GM12878 (cell line): ENCODE measurements at regions not wholly inside any gene's neighbourhood (a gene's known extent, or its start where the extent isn't known, plus 50 kb on each side); places are given as distances from the start of the nearest gene placed in this dataset.

Experiments
- CTCF ChIP-seq, 3 experiments: IDR thresholded peaks in 2 of 3; conservative IDR thresholded peaks in 1 of 3; 2 replicates each; pipeline ENCODE4 v1.5.1; 2011; ENCODE audit warnings: low read depth in 3 of 3, low read length in 3 of 3, mild to moderate bottlenecking in 3 of 3, control low read depth in 2 of 3, moderate library complexity in 2 of 3, inconsistent platforms in 1 of 3, mixed read lengths in 1 of 3; ENCODE audit not compliant: control insufficient read depth in 2 of 3, insufficient read depth in 1 of 3; ENCODE audit errors: extremely low read depth in 1 of 3
- MAX ChIP-seq: IDR thresholded peaks from 2 replicates; pipeline ENCODE4 v1.6.1; 2012; ENCODE audit warnings: low read depth, low read length, improper control_type of control experiment
- MXI1 ChIP-seq: fragments of 150-350 bp; IDR thresholded peaks from 2 replicates; pipeline ENCODE4 v1.6.1; 2011; ENCODE audit warnings: low read depth, mild to moderate bottlenecking, inconsistent platforms, low read length, improper control_type of control experiment
- NR2C2 ChIP-seq: IDR thresholded peaks from 2 replicates; pipeline ENCODE4 v1.6.1; 2011; ENCODE audit warnings: borderline replicate concordance, low read depth; ENCODE audit not compliant: control insufficient read depth, insufficient read length
- RFX5 ChIP-seq: IDR thresholded peaks from 2 replicates; pipeline ENCODE4 v1.6.1; 2011; ENCODE audit warnings: low read depth, low read length, improper control_type of control experiment
- SMARCA5 ChIP-seq: fragments of 450-650 bp; IDR thresholded peaks from 2 replicates; pipeline ENCODE4 v1.6.1; 2017; ENCODE audit warnings: mild to moderate bottlenecking
- ZNF274 ChIP-seq: IDR thresholded peaks from one replicate; pipeline ENCODE4 v1.8.0; 2011; ENCODE audit not compliant: insufficient read length, insufficient read depth

DNA sequence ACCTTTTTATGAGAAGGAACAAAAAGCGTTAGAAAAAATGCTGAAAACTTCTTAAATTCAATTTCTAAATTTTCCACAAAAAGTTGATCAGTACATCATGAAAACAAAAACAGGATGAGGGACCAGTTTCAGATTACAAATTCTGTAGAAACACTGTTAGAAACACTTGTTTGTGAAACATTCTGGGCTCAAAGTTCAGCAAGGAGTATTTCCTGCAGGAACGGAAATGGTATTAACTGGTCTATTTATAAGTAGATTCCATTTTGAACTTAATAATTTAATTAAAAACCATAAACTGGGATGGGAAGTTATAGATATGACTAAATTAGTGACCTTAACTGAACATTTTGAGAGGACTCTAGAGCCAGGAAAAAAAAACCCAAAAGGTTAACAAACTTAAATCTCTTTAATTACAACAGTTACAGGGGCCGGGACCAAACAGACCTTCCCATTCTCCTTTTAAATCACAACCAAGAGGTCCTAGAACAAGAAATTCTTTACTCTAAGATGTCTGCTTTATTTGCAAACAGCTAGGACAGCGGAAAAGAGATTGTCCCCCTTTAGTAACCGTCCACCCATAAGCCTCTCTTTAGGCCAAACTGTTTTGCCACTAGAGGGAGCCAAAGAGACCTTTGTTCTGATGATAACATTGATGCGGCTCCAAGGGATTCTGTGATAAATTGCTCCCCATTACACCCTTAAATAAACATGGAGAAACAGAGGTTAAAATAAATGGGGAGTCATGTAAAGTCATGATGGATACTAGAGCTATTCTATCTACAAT lies 69.0 kb upstream of the RERGL start:
- TF ChIP-seq ZNF274: no peak
- TF ChIP-seq MAX: no peak
- TF ChIP-seq CTCF (IDR thresholded peaks at IDR 0.05 in 2 of 3, conservative IDR thresholded peaks at IDR 0.05 in 1 of 3; ENCODE audit: control insufficient read depth in 2 of 3, extremely low read depth in 1 of 3, insufficient read depth in 1 of 3, low read depth in 3 of 3, low read length in 3 of 3): peak; percentile 50 to 77 (median 63)
- TF ChIP-seq NR2C2: no peak
- no peak for TF ChIP-seq MXI1
- TF ChIP-seq SMARCA5: no peak
- no peak for TF ChIP-seq RFX5
